ENCODE measurements at regions not wholly inside any gene's neighbourhood (a gene's known extent, or its start where the extent isn't known, plus 50 kb on each side); places are given as distances from the start of the nearest gene placed in this dataset.
A peak's percentile ranks its signal among the peaks of the same experiment; 100 is the strongest.

GRCh38 chr14:22099942-22100763 lies 426.5 kb upstream of the OR4E1 start (continued):
- TF ChIP-seq, protein P1, sequence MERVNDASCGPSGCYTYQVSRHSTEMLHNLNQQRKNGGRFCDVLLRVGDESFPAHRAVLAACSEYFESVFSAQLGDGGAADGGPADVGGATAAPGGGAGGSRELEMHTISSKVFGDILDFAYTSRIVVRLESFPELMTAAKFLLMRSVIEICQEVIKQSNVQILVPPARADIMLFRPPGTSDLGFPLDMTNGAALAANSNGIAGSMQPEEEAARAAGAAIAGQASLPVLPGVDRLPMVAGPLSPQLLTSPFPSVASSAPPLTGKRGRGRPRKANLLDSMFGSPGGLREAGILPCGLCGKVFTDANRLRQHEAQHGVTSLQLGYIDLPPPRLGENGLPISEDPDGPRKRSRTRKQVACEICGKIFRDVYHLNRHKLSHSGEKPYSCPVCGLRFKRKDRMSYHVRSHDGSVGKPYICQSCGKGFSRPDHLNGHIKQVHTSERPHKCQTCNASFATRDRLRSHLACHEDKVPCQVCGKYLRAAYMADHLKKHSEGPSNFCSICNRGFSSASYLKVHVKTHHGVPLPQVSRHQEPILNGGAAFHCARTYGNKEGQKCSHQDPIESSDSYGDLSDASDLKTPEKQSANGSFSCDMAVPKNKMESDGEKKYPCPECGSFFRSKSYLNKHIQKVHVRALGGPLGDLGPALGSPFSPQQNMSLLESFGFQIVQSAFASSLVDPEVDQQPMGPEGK (CRISPR knock-in tag; IDR thresholded peaks at IDR 0.05): peak; percentile 43; the same call in 1 of the 2 replicates
- TF ChIP-seq, protein P2, sequence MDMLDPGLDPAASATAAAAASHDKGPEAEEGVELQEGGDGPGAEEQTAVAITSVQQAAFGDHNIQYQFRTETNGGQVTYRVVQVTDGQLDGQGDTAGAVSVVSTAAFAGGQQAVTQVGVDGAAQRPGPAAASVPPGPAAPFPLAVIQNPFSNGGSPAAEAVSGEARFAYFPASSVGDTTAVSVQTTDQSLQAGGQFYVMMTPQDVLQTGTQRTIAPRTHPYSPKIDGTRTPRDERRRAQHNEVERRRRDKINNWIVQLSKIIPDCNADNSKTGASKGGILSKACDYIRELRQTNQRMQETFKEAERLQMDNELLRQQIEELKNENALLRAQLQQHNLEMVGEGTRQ (IDR thresholded peaks at IDR 0.05; ENCODE audit: low read depth, low read length): no peak
- TF ChIP-seq, protein P2 (CRISPR knock-in tag; IDR thresholded peaks at IDR 0.05; ENCODE audit: borderline replicate concordance): no peak
- peak; percentile 6; the same call in 1 of the 2 replicates for TF ChIP-seq JUND (CRISPR knock-in tag; IDR thresholded peaks at IDR 0.05)
- TF ChIP-seq ISL2 (CRISPR knock-in tag; IDR thresholded peaks at IDR 0.05): no peak
- TF ChIP-seq XRCC5 (optimal IDR thresholded peaks at IDR 0.05; ENCODE audit: low read length): peak; percentile 97
- peak; percentile 22; the same call in 1 of the 2 replicates for TF ChIP-seq BCL6 (CRISPR knock-in tag; IDR thresholded peaks at IDR 0.05)
- TF ChIP-seq GATA4 (IDR thresholded peaks at IDR 0.05; ENCODE audit: borderline replicate concordance, low read depth): no peak
- no peak for TF ChIP-seq ZBTB10 (CRISPR knock-in tag; IDR thresholded peaks at IDR 0.05; ENCODE audit: borderline replicate concordance)
- TF ChIP-seq, protein P3, sequence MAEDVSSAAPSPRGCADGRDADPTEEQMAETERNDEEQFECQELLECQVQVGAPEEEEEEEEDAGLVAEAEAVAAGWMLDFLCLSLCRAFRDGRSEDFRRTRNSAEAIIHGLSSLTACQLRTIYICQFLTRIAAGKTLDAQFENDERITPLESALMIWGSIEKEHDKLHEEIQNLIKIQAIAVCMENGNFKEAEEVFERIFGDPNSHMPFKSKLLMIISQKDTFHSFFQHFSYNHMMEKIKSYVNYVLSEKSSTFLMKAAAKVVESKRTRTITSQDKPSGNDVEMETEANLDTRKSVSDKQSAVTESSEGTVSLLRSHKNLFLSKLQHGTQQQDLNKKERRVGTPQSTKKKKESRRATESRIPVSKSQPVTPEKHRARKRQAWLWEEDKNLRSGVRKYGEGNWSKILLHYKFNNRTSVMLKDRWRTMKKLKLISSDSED (CRISPR knock-in tag; IDR thresholded peaks at IDR 0.05): no peak
- TF ChIP-seq, protein P4, sequence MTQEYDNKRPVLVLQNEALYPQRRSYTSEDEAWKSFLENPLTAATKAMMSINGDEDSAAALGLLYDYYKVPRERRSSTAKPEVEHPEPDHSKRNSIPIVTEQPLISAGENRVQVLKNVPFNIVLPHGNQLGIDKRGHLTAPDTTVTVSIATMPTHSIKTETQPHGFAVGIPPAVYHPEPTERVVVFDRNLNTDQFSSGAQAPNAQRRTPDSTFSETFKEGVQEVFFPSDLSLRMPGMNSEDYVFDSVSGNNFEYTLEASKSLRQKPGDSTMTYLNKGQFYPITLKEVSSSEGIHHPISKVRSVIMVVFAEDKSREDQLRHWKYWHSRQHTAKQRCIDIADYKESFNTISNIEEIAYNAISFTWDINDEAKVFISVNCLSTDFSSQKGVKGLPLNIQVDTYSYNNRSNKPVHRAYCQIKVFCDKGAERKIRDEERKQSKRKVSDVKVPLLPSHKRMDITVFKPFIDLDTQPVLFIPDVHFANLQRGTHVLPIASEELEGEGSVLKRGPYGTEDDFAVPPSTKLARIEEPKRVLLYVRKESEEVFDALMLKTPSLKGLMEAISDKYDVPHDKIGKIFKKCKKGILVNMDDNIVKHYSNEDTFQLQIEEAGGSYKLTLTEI (CRISPR knock-in tag; conservative IDR thresholded peaks at IDR 0.05): no peak
- no peak for TF ChIP-seq BRCA1 (CRISPR knock-in tag; IDR thresholded peaks at IDR 0.05)
- TF ChIP-seq HNRNPLL (IDR thresholded peaks at IDR 0.05; ENCODE audit: low read depth, low read length, poor library complexity, severe bottlenecking): peak; percentile 38
- TF ChIP-seq, protein P5, sequence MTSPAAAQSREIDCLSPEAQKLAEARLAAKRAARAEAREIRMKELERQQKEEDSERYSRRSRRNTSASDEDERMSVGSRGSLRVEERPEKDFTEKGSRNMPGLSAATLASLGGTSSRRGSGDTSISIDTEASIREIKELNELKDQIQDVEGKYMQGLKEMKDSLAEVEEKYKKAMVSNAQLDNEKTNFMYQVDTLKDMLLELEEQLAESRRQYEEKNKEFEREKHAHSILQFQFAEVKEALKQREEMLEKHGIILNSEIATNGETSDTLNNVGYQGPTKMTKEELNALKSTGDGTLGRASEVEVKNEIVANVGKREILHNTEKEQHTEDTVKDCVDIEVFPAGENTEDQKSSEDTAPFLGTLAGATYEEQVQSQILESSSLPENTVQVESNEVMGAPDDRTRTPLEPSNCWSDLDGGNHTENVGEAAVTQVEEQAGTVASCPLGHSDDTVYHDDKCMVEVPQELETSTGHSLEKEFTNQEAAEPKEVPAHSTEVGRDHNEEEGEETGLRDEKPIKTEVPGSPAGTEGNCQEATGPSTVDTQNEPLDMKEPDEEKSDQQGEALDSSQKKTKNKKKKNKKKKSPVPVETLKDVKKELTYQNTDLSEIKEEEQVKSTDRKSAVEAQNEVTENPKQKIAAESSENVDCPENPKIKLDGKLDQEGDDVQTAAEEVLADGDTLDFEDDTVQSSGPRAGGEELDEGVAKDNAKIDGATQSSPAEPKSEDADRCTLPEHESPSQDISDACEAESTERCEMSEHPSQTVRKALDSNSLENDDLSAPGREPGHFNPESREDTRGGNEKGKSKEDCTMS (CRISPR knock-in tag; conservative IDR thresholded peaks at IDR 0.05): no peak

Measured in HepG2 (cell line).